Anterior cingulate cortex (tissue), 58 donors: ENCODE measurements at regions not wholly inside any gene's neighbourhood (a gene's known extent, or its start where the extent isn't known, plus 50 kb on each side); places are given as distances from the start of the nearest gene placed in this dataset.

Experiments
- DNase-seq, 58 donors: peaks; one replicate each; lab custom pipeline; 2025; lab: John Stamatoyannopoulos, UW

DNA sequence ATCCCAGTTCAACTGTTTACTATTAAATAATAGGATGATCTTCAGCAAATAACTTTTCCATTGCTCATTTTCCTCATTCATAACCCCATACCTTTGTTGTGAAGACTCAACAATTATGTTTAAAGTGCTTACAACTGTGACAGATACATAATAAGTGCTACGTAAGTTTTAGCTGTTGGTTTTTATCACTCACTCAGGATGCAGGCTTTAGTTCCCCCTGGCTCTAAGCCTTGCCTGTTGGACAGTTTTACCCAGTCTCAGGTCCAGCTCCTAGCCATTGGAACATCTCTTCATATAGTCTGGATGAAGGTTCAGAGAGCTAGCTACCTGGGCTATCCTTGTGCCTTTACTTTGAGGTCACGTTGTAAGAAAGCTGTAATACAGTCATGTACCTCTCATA lies 353.2 kb downstream of the CRPPA start:
- DNase-seq, result no peak

DNA sequence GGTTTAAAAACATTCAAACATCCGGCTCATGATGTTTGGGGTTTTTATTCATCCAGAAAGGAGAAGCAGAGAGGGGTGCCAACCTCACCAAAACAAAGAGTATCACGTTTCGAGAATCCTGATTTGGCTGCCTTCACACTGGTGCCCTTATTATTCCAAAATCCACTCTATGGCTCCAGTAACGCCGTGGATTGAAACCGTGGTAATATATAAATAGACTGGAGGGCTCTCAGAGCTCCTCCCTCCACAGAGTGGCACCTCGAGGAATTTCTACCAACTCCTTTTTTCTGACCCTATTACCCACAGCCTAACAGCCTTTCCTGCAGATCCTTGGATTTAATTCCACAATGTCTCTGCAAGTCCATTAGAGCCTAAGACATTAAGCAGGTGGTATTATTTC lies 353.6 kb downstream of the CRPPA start:
- no peak for DNase-seq

- DNase-seq, result peak in 1 of 58 donors; percentile 20
Observed at GRCh38 chr7:16066805-16067459, 354.4 kb downstream of the CRPPA start.

DNA sequence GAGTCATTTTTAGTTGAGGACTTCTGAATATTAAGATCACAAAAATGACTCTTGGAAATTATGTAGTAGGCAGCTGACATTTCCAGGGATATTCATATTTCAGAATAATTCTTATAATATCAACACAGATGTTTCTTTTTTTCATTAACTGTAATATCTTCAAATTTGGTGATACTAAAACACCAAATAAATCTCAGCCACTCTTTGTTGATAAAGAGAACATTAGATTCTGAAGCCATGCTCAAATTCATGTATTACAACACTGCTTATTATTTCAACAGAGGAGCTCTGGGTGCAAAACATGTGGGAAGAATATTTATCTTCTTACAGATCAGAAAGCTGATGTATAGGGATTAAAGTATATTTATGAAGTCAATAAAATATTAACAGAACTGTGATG lies 355.4 kb downstream of the CRPPA start:
- DNase-seq, result no peak

GRCh38 chr7:16063716-16064675 lies 357.3 kb downstream of the CRPPA start:
- DNase-seq, result no peak

DNA sequence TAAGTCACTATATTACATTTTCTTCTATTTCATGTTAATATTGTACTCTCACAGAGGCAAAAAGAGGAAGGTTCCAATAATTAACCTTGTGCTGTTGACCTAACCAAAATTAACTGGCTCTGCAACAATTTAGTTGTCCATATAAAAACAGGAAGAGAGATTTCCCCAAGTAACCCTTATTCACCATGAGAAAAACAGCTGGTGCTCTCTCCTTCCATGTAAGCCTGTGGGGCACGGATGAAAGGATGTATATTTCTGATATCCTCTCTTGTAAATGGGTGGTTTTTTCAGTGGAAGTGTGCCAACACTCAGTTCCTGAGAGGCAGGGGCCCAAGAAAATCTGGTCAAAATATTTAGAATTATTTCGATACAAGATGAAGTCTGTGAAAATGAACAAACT lies 358.1 kb downstream of the CRPPA start:
- no peak for DNase-seq

DNA sequence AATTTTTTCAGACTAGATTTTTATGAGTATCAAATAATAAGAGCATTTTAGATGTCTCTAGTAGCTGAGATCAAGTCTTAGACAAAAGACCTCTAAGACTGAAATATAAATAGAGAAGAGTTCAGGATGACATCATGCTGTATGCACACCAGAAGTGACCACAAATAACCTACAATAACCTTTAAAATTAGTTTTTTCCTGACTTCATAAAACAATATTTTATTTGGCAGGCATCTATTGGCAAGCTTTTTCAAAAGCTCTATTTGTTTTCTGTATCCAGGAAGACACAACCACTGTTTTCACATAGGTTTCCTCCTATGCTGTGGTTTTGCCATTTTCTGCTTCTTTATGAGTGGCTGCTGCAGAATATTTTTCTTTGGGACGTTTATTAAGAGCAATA lies 359.1 kb downstream of the CRPPA start:
- no peak for DNase-seq

DNA sequence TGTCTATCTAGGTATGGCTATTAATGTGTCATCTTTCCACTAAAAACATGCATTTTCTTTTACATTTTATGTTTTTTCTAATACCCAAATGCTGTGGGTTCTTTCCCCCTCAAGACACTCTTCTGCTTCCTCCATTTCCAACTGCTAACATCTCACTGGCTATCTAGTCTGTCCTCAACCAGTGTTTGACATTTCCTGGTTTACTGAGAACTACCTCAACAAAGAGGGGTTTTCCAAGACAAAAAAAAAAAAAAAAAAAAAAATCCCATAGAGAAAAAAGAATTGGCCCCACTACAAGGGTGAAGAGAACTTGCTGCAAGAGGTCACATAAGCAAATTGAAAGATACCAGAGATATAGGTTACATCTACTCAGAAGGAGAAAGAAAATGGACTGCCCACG lies 359.7 kb downstream of the CRPPA start:
- DNase-seq, result no peak

GRCh38 chr7:16061011-16061410 lies 360.3 kb downstream of the CRPPA start:
- no peak for DNase-seq

DNA sequence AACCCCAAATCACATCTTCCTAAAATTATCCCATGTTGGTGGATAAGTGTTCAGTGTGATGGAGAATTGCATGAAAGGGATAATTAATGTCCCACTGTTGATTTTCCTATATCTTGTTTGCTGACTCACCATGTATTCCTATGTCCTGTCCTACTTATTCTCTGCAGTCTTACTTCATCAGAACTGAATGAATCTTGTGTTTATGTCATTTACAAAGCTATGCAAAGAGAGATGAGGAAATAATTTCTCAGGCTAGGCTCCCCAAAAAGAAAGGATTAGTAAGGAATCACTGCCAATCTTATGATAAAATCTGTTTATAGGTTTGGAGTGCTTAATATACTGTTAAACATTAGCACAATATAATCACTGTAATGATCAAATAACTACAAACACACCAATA lies 360.8 kb downstream of the CRPPA start:
- DNase-seq, result no peak

DNA sequence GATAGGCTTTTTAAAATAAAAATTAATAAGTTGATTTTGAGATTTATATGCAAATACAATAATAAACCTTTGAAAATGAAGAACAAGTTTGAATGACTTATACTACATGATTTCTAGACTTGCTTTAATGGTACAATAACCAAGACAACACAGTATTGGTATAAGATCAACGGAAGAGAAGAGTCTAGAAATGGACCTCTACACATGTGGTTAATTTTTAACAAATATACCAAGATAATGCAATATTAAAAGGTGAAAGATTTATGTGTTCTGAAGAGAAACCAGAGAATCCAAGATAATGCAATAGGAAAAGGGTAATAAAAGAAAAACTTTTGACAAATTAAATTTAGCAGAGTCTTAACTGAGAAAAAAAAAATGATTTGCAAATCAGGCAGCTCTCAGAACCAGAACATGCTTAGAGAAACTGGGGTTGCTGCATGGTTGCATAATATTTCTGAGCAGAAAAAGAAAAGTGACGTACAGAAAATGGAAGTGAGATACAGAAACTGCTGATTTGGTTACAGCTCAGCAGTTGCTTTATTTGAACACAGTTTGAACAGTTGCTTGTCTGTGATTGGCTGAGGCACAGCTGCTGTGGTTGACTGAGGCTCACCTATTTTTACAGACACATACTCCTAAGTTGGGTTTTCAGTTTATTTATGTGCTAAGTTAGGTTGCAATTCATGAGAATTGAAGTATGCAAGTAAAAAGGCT lies 365.9 kb downstream of the CRPPA start:
- DNase-seq, result no peak

DNA sequence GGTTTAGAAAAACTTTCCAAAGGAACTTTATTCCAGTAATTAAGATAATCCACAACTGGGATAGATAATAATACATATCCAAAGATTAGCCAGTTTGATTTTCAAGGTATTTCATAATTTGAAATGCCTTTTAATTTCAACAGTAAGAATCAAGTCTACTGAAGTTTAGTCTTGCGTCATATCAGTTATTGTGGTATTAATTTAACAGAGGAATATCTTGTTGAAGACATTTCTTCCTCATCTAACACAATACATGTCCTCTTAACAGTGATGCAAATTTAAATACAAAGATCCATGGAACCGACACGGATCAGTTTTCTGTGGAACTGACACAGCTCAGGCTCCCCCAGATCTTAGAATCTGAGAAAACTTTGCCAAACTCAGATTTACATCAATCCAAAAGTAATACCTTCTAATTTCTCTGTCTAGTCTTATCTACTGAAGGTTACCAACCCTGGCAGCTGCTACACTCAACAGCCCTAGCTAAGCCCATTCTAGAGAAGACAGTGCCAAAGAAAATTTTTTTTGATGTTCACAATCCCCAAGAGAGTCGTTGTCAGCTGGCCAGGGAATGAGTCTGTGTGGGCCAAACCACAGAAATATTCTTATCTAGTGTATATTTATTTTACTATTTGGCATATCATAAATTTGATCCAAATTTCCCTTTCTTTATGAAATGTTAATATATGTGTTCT lies 365.2 kb upstream of the MEOX2 start:
- no peak for DNase-seq

DNA sequence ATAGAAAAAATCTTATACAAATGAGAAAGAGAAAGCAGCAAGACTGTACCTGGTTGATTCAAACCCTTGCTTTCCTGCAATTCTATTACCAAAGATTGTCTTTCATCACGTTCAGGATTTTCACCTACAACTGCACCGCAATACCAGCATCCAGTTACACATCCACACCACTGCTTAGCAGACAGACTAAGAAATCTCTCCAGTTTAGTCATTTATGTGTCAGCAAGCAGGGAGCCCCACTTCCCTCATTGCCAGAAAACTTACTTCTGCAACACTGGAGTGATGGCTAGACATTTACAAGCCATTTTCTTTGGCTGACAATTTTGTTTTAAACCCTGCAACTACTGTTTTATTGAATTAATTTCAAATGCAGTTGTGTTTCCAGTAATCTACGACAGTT lies 359.6 kb upstream of the MEOX2 start:
- no peak for DNase-seq

GRCh38 chr7:16045296-16045695 lies 358.8 kb upstream of the MEOX2 start:
- no peak for DNase-seq

DNA sequence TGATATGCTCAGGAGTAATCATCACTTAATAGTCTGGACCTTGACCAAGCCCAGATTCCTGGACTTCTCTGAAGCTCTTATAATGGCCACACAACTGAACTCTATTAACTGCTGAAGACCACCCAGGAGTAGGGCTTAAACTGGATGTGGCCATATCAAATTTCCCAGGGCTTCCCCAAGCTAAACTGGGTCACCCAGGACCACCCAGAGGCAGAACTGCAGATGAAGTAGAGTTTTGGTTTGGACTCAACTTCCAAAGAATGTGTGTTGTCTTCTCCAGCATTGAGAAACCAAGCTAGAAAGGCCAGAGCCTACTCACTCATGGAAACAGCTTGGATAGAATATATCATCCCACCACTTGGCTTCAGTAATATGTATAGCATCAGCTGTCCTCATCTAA lies 358.2 kb upstream of the MEOX2 start:
- no peak for DNase-seq

- no peak for DNase-seq
Observed at GRCh38 chr7:16040346-16040745, 353.9 kb upstream of the MEOX2 start.

DNA sequence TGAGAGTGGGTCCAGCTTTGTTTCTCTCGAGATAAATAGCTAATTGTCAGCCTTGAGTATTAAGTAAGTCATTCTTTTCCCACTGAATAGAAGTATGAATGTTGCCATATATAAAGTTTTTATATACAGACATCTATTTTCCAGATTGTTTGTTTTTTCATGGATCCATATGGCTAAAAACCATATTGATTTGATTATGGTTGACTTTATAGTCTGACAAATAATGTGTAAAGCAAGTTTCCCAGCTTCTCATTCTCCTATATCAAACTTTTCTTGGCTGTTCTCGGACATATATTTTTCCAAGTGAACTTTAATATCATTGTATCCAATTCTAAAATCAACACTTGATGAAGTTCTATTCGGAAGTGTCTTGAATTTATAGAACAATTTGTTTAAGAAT lies 352.4 kb upstream of the MEOX2 start:
- DNase-seq, result no peak

- no peak for DNase-seq
Observed at GRCh38 chr7:16035392-16035791, 348.9 kb upstream of the MEOX2 start.

DNA sequence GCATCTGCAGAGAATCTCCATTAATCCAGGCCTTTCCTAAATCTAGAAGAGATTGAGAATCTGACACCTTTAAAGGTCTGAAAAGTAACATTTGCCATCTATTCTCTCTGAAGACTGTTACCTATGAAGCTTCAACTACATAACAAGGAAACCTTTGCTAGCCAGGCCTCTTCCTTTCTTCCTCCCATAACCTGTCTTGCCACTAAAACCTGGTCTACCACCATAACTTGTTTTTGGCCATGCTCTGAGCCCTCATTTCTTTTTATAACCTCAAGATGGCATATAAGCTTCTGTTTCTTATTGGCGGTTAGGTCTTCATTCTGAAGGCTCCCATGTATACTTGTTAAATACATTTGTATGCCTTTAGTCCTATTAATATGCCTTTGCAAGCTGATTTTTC lies 348.4 kb upstream of the MEOX2 start:
- DNase-seq, result no peak

- no peak for DNase-seq
Observed at GRCh38 chr7:16034353-16034752, 347.9 kb upstream of the MEOX2 start.

DNA sequence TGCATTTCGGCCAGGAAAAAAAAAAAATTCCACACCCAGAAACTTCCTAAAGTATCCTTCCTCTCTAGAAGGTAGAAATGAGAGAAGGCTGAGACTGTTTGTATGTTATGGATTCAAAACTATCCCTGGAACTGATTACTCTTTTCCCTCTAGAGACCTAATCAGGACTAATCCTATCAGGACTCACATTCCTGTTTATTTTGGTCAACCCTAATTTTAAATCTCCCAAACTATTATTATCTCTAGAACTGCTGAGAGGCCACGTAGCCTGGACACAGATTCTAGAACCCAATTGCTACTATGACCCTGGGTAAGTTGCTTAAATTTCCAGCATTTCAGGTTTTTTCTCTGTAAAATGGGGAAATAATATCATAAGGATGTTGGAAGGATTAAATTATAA lies 346.8 kb upstream of the MEOX2 start:
- no peak for DNase-seq
